Mammary epithelial cell (primary cell): ENCODE measurements at regions not wholly inside any gene's neighbourhood (a gene's known extent, or its start where the extent isn't known, plus 50 kb on each side); places are given as distances from the start of the nearest gene placed in this dataset.

ENCODE experiments used
- CTCF ChIP-seq, 2 donors: IDR thresholded peaks in 1 of 2; conservative IDR thresholded peaks in 1 of 2; 2 replicates each; pipeline ENCODE4 v1.5.1; 2011 to 2012; ENCODE audit warnings: inconsistent platforms in 2 of 2, low read length in 2 of 2, mild to moderate bottlenecking in 2 of 2, control low read depth in 1 of 2, low read depth in 1 of 2; ENCODE audit not compliant: insufficient read depth in 1 of 2; ENCODE audit errors: extremely low read depth in 1 of 2
- EZH2 ChIP-seq: IDR thresholded peaks from 2 replicates; pipeline ENCODE4 v1.6.1; 2012; ENCODE audit warnings: low read length, inconsistent platforms, borderline replicate concordance

- TF ChIP-seq CTCF (conservative IDR thresholded peaks at IDR 0.05 in 1 of 2, IDR thresholded peaks at IDR 0.05 in 1 of 2; ENCODE audit: extremely low read depth in 1 of 2, insufficient read depth in 1 of 2, low read depth in 1 of 2, low read length in 2 of 2), result no peak
- TF ChIP-seq EZH2, result no peak
Measured at GRCh38 chr3:154657218-154657617, 227.2 kb upstream of the GPR149 start.
